Kidney (tissue), 13 donors: ENCODE measurements at regions not wholly inside any gene's neighbourhood (a gene's known extent, or its start where the extent isn't known, plus 50 kb on each side); places are given as distances from the start of the nearest gene placed in this dataset.
"Not testable (repeated sequence)": the region's sequence is repeated elsewhere in the genome, so short reads cannot be mapped to it uniquely, and the experiment has no call there.

Source experiments
- DNase-seq, 5 donors: peaks; one replicate each; pipeline ENCODE4 v3.0.0-alpha.2; 2013 to 2020
- FAIRE-seq: peaks from 2 replicates; lab custom pipeline; 2012; peaks lifted over from hg19 to GRCh38; lab: Jason Lieb, UNC
- H3K27ac ChIP-seq, 2 donors: one replicate each; pipeline ENCODE4 v1.7.0; 2013; ENCODE audit warnings: low read depth in 2 of 2, low read length in 2 of 2, inconsistent platforms in 1 of 2
- H3K27me3 ChIP-seq: one replicate; pipeline ENCODE4 v1.7.1; 2013; ENCODE audit warnings: low read length, inconsistent platforms; ENCODE audit not compliant: control insufficient read depth, insufficient read depth
- H3K36me3 ChIP-seq, 3 donors: one replicate each; pipeline versions ENCODE4 v1.7.0 to v1.7.1; 2013; ENCODE audit warnings: low read length in 3 of 3, control low read depth in 1 of 3, inconsistent platforms in 1 of 3; ENCODE audit not compliant: insufficient read depth in 3 of 3, control insufficient read depth in 2 of 3
- H3K4me1 ChIP-seq, 3 donors: one replicate each; pipeline versions ENCODE4 v1.7.0 to v1.7.1; 2013; ENCODE audit warnings: low read length in 3 of 3, inconsistent platforms in 1 of 3, low read depth in 1 of 3; ENCODE audit not compliant: control insufficient read depth in 2 of 3, insufficient read depth in 2 of 3
- H3K4me3 ChIP-seq, 3 donors: one replicate each; pipeline versions ENCODE4 v1.7.0 to v1.8.1; 2013; ENCODE audit warnings: low read length in 3 of 3, control low read depth in 1 of 3, inconsistent platforms in 1 of 3
- H3K9ac ChIP-seq, 3 donors: one replicate each; pipeline versions ENCODE4 v1.7.0 to v1.7.1; 2013; ENCODE audit warnings: low read length in 3 of 3, control low read depth in 1 of 3, inconsistent platforms in 1 of 3
- H3K9me3 ChIP-seq, 3 donors: one replicate each; pipeline versions ENCODE4 v1.7.0 to v1.7.1; 2013; ENCODE audit warnings: low read length in 3 of 3, control low read depth in 1 of 3, inconsistent platforms in 1 of 3; ENCODE audit not compliant: control insufficient read depth in 2 of 3, insufficient read depth in 1 of 3
- intact Hi-C: fragments of 100-400 bp; cut with DNase I; formaldehyde crosslinking; loops from one replicate; pipeline ENCODE4 v1.11.1; 2022
- TF ChIP-seq, protein P1 (sequence below): IDR thresholded peaks from 3 replicates; pipeline ENCODE4 v1.5.1; 2012; ENCODE audit warnings: mild to moderate bottlenecking, moderate library complexity, borderline replicate concordance; ENCODE audit not compliant: insufficient read depth; ENCODE audit errors: extremely low read depth
- donor health status: control.
- donor health status: control.
- donor health status: control.
- donor health status: control.
- donor health status: control.
- donor health status: DM: yes; HTN: yes; CAD: no.
- donor health status: Normal renal cell carcinoma (clear cell type).

GRCh38 chrX:121191779-121192178 lies 144.4 kb downstream of the GLUD2 start:
- Histone ChIP-seq H3K27me3 (no peaks in the 10 kb centered on the region), H3K9me3 (no peaks in the 10 kb centered on the region), H3K9ac (no peak overlapping the region), H3K36me3 (no peaks in the 10 kb centered on the region), H3K27ac (no peak overlapping the region), H3K4me1 (no peaks in the 10 kb centered on the region), H3K4me3 (no peak overlapping the region)
- intact Hi-C loops = no loop called here
- TF ChIP-seq, protein P1, sequence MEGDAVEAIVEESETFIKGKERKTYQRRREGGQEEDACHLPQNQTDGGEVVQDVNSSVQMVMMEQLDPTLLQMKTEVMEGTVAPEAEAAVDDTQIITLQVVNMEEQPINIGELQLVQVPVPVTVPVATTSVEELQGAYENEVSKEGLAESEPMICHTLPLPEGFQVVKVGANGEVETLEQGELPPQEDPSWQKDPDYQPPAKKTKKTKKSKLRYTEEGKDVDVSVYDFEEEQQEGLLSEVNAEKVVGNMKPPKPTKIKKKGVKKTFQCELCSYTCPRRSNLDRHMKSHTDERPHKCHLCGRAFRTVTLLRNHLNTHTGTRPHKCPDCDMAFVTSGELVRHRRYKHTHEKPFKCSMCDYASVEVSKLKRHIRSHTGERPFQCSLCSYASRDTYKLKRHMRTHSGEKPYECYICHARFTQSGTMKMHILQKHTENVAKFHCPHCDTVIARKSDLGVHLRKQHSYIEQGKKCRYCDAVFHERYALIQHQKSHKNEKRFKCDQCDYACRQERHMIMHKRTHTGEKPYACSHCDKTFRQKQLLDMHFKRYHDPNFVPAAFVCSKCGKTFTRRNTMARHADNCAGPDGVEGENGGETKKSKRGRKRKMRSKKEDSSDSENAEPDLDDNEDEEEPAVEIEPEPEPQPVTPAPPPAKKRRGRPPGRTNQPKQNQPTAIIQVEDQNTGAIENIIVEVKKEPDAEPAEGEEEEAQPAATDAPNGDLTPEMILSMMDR = no peak
- FAIRE-seq = no peak
- DNase-seq = no peak

DNA sequence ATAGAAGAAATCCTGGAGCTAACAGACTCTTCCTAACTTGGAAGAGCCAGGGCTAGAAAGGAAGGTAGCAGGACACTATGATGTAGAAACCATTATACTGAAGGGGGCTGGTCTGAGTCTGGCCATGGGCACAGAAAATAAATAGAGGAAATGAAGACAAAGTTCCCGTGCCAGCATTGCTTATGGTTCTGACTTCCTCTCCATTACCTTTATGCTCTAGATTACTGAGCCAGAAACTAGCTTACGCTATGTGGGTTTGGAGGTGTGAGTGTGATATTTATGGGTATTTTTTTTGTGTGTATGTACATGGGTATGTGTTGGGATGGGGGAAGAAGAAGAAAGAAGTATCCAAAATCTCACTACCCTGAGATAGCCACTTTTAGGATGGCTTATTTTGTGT lies 148.3 kb downstream of the GLUD2 start:
- no peaks in the 10 kb centered on the region for H3K4me1 ChIP-seq
- H3K4me3 ChIP-seq = no peak overlapping the region
- no peaks in the 10 kb centered on the region for H3K27me3 ChIP-seq
- DNase-seq (no peak), FAIRE-seq (no peak)
- no peak overlapping the region for H3K27ac ChIP-seq
- intact Hi-C loops = no loop called here
- H3K9me3 ChIP-seq = no peaks in the 10 kb centered on the region
- H3K9ac ChIP-seq = no peak overlapping the region
- TF ChIP-seq, protein P1 = no peak
- H3K36me3 ChIP-seq = no peaks in the 10 kb centered on the region

DNA sequence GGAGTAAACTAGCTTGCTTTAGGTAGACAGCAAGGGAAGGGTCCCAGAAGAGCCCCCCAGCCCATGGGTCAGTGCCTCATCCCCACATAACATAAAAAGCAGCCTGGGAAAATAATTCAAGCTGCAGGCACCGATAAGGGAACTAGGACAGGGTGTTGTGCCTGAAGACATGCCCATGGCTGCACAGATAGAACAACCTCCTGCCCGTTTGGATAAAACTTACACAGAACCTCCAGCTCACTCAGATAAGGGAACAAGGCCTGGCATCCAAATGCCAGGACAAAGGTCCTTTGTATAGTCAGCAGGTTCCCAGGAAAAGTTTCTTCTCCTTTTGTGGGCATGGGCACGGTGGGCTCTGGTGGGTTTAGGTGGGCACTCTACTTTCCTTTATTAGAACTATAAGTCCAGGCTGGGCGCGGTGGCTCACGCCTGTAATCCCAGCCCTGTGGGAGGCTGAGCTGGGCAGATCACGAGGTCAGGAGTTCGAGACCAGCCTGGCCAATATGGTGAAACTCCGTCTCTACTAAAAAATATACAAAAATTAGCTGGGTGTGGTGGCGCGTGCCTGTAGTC lies 149.5 kb downstream of the GLUD2 start:
- H3K27ac ChIP-seq, intact Hi-C loops, FAIRE-seq, DNase-seq, H3K4me3 ChIP-seq, H3K4me1 ChIP-seq, H3K27me3 ChIP-seq, H3K36me3 ChIP-seq, H3K9ac ChIP-seq, H3K9me3 ChIP-seq: not testable (repeated sequence)

GRCh38 chrX:121208563-121208962 lies 161.2 kb downstream of the GLUD2 start:
- Histone ChIP-seq H3K9ac (no peak overlapping the region), H3K27me3 (no peaks in the 10 kb centered on the region), H3K4me3 (no peak overlapping the region), H3K4me1 (no peaks in the 10 kb centered on the region), H3K36me3 (no peaks in the 10 kb centered on the region), H3K9me3 (no peaks in the 10 kb centered on the region), H3K27ac (no peak overlapping the region)
- TF ChIP-seq, protein P1 = no peak
- DNase-seq (peak in 1 of 5 donors; percentile 11), FAIRE-seq (no peak)
- intact Hi-C loops = no loop called here
